H1 (cell line): ENCODE measurements at regions not wholly inside any gene's neighbourhood (a gene's known extent, or its start where the extent isn't known, plus 50 kb on each side); places are given as distances from the start of the nearest gene placed in this dataset.

Source experiments
- GTF2F1 ChIP-seq: IDR thresholded peaks from 2 replicates; pipeline ENCODE4 v1.6.1; 2012; ENCODE audit warnings: low read depth, low read length, improper control_type of control experiment, borderline replicate concordance
- RFX5 ChIP-seq: IDR thresholded peaks from 2 replicates; pipeline ENCODE4 v1.6.1; 2011; ENCODE audit warnings: low read depth, low read length, improper control_type of control experiment, borderline replicate concordance
- SIX5 ChIP-seq: IDR thresholded peaks from 2 replicates; pipeline ENCODE4 v1.6.1; 2011; ENCODE audit warnings: mild to moderate bottlenecking, low read depth, low read length
- TAF1 ChIP-seq: IDR thresholded peaks from 2 replicates; pipeline ENCODE4 v1.6.1; 2011; ENCODE audit warnings: mild to moderate bottlenecking, low read depth, low read length
- TF ChIP-seq, protein P1 (sequence below): fragments of 300-600 bp; sonication (generic); IDR thresholded peaks from 2 replicates; pipeline ENCODE4 v1.7.1; 2012; ENCODE audit warnings: low read length, moderate library complexity, mild to moderate bottlenecking, inconsistent platforms; ENCODE audit not compliant: insufficient replicate concordance

DNA sequence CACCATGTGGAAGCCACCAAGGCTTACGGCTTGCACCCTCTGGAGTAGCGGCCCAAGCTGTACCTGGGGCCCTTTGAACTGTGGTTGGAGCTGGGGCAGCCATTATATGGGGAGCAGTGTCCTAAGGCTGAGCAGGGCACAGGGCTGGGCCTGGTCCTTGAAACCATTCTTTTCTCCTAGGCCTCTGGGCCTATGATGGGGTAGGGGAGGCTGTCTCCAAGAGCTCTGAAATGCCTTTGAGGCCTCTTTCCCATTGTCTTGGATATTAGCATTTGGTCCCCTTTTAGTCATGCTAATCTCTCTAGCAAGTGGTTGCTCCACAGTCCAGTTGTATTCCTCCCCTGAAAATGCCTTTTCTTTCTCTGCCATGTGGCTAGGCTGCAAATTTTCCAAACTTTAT lies 96.4 kb upstream of the ARX start (continued):
- TF ChIP-seq, protein P1, sequence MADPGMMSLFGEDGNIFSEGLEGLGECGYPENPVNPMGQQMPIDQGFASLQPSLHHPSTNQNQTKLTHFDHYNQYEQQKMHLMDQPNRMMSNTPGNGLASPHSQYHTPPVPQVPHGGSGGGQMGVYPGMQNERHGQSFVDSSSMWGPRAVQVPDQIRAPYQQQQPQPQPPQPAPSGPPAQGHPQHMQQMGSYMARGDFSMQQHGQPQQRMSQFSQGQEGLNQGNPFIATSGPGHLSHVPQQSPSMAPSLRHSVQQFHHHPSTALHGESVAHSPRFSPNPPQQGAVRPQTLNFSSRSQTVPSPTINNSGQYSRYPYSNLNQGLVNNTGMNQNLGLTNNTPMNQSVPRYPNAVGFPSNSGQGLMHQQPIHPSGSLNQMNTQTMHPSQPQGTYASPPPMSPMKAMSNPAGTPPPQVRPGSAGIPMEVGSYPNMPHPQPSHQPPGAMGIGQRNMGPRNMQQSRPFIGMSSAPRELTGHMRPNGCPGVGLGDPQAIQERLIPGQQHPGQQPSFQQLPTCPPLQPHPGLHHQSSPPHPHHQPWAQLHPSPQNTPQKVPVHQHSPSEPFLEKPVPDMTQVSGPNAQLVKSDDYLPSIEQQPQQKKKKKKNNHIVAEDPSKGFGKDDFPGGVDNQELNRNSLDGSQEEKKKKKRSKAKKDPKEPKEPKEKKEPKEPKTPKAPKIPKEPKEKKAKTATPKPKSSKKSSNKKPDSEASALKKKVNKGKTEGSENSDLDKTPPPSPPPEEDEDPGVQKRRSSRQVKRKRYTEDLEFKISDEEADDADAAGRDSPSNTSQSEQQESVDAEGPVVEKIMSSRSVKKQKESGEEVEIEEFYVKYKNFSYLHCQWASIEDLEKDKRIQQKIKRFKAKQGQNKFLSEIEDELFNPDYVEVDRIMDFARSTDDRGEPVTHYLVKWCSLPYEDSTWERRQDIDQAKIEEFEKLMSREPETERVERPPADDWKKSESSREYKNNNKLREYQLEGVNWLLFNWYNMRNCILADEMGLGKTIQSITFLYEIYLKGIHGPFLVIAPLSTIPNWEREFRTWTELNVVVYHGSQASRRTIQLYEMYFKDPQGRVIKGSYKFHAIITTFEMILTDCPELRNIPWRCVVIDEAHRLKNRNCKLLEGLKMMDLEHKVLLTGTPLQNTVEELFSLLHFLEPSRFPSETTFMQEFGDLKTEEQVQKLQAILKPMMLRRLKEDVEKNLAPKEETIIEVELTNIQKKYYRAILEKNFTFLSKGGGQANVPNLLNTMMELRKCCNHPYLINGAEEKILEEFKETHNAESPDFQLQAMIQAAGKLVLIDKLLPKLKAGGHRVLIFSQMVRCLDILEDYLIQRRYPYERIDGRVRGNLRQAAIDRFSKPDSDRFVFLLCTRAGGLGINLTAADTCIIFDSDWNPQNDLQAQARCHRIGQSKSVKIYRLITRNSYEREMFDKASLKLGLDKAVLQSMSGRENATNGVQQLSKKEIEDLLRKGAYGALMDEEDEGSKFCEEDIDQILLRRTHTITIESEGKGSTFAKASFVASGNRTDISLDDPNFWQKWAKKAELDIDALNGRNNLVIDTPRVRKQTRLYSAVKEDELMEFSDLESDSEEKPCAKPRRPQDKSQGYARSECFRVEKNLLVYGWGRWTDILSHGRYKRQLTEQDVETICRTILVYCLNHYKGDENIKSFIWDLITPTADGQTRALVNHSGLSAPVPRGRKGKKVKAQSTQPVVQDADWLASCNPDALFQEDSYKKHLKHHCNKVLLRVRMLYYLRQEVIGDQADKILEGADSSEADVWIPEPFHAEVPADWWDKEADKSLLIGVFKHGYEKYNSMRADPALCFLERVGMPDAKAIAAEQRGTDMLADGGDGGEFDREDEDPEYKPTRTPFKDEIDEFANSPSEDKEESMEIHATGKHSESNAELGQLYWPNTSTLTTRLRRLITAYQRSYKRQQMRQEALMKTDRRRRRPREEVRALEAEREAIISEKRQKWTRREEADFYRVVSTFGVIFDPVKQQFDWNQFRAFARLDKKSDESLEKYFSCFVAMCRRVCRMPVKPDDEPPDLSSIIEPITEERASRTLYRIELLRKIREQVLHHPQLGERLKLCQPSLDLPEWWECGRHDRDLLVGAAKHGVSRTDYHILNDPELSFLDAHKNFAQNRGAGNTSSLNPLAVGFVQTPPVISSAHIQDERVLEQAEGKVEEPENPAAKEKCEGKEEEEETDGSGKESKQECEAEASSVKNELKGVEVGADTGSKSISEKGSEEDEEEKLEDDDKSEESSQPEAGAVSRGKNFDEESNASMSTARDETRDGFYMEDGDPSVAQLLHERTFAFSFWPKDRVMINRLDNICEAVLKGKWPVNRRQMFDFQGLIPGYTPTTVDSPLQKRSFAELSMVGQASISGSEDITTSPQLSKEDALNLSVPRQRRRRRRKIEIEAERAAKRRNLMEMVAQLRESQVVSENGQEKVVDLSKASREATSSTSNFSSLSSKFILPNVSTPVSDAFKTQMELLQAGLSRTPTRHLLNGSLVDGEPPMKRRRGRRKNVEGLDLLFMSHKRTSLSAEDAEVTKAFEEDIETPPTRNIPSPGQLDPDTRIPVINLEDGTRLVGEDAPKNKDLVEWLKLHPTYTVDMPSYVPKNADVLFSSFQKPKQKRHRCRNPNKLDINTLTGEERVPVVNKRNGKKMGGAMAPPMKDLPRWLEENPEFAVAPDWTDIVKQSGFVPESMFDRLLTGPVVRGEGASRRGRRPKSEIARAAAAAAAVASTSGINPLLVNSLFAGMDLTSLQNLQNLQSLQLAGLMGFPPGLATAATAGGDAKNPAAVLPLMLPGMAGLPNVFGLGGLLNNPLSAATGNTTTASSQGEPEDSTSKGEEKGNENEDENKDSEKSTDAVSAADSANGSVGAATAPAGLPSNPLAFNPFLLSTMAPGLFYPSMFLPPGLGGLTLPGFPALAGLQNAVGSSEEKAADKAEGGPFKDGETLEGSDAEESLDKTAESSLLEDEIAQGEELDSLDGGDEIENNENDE, result no peak
- TF ChIP-seq SIX5 (no peak), TAF1 (no peak), RFX5 (no peak), GTF2F1 (no peak)
